ENCODE measurements at regions not wholly inside any gene's neighbourhood (a gene's known extent, or its start where the extent isn't known, plus 50 kb on each side); places are given as distances from the start of the nearest gene placed in this dataset.

DNA sequence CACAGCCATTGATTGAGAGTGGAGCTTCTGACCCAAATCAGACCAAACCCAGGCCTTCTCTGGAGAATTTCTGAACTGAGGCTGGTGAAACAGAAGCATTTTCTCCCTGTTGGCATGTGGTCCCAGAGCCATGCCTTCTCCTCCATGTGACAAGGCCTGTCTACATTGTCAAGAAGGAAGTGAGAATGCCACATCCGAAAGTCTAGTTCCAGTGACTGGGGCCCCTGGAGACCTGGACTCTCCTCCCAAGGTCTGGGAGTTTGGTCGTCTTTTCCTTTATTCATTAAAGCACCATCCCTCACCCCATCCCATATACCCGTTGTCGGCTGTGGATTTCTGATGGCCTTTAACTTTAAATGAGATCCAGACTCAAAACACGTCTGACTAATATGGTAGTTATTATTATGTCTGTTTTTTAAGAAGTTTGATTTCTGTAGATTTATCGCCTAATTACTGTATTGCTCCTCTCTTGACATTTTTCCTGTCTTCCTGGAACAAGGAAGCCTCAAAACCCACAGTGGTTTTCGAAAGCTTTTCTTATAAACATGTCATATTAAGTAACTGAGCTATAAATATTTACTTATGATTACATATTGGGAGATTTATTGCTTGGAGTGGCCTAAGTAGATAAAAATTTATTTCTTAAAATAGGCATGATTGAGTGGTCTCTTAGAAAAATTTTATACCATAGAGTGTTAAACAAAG is 128.3 kb upstream of the FRY start:
- TF ChIP-seq EZH2 (IDR thresholded peaks at IDR 0.05; ENCODE audit: borderline replicate concordance, low read depth, low read length, severe bottlenecking): no peak
- TF ChIP-seq, protein P1, sequence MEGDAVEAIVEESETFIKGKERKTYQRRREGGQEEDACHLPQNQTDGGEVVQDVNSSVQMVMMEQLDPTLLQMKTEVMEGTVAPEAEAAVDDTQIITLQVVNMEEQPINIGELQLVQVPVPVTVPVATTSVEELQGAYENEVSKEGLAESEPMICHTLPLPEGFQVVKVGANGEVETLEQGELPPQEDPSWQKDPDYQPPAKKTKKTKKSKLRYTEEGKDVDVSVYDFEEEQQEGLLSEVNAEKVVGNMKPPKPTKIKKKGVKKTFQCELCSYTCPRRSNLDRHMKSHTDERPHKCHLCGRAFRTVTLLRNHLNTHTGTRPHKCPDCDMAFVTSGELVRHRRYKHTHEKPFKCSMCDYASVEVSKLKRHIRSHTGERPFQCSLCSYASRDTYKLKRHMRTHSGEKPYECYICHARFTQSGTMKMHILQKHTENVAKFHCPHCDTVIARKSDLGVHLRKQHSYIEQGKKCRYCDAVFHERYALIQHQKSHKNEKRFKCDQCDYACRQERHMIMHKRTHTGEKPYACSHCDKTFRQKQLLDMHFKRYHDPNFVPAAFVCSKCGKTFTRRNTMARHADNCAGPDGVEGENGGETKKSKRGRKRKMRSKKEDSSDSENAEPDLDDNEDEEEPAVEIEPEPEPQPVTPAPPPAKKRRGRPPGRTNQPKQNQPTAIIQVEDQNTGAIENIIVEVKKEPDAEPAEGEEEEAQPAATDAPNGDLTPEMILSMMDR (IDR thresholded peaks at IDR 0.05; ENCODE audit: borderline replicate concordance, extremely low read depth, low read length, poor library complexity, severe bottlenecking): no peak

Data from DND-41 (cell line).